HepG2 (cell line): ENCODE measurements at regions not wholly inside any gene's neighbourhood (a gene's known extent, or its start where the extent isn't known, plus 50 kb on each side); places are given as distances from the start of the nearest gene placed in this dataset.

Source experiments
- BHLHE40 ChIP-seq: IDR thresholded peaks from 2 replicates; pipeline ENCODE4 v1.6.1; 2011; ENCODE audit warnings: low read length, improper control_type of control experiment
- BRD4 ChIP-seq: sonication (generic); formaldehyde crosslinking; IDR thresholded peaks from 2 replicates; pipeline ENCODE4 v1.4.0; 2020; ENCODE audit warnings: missing genetic modification reagents
- ELF4 ChIP-seq: sonication (generic); formaldehyde crosslinking; IDR thresholded peaks from 2 replicates; pipeline ENCODE4 v1.5.0; 2020; ENCODE audit warnings: missing genetic modification reagents, mild to moderate bottlenecking, moderate library complexity, borderline replicate concordance
- FUBP1 ChIP-seq: sonication (generic); formaldehyde crosslinking; IDR thresholded peaks from 2 replicates; pipeline ENCODE4 v1.5.1; 2020; ENCODE audit warnings: missing genetic modification reagents, mild to moderate bottlenecking, borderline replicate concordance
- GFI1 ChIP-seq: sonication (generic); formaldehyde crosslinking; IDR thresholded peaks from 2 replicates; pipeline ENCODE4 v1.5.0; 2020; ENCODE audit warnings: missing genetic modification reagents, mild to moderate bottlenecking, borderline replicate concordance
- GLI4 ChIP-seq: sonication (generic); formaldehyde crosslinking; IDR thresholded peaks from 2 replicates; pipeline ENCODE4 v1.5.1; 2020; ENCODE audit warnings: missing genetic modification reagents, mild to moderate bottlenecking, moderate library complexity, borderline replicate concordance
- HOMEZ ChIP-seq: IDR thresholded peaks from 2 replicates; pipeline ENCODE4 v1.6.1; 2016; ENCODE audit warnings: low read depth
- HOXA3 ChIP-seq: sonication (generic); formaldehyde crosslinking; IDR thresholded peaks from 2 replicates; pipeline ENCODE4 v1.5.0; 2020; ENCODE audit warnings: missing genetic modification reagents
- ISL2 ChIP-seq: sonication (generic); formaldehyde crosslinking; IDR thresholded peaks from 2 replicates; pipeline ENCODE4 v1.5.0; 2020; ENCODE audit warnings: missing genetic modification reagents
- JUNB ChIP-seq: sonication (generic); formaldehyde crosslinking; IDR thresholded peaks from 2 replicates; pipeline ENCODE4 v1.8.0; 2022; ENCODE audit warnings: missing genetic modification reagents, mild to moderate bottlenecking, borderline replicate concordance
- MATR3 ChIP-seq: sonication (generic); formaldehyde crosslinking; IDR thresholded peaks from 2 replicates; pipeline ENCODE4 v1.4.0; 2020; ENCODE audit warnings: missing genetic modification reagents
- POLR2AphosphoS5 ChIP-seq: IDR thresholded peaks from 2 replicates; pipeline ENCODE4 v1.6.1; 2012; ENCODE audit warnings: low read depth, low read length
- RBAK ChIP-seq: sonication (generic); formaldehyde crosslinking; IDR thresholded peaks from 2 replicates; pipeline ENCODE4 v1.5.1; 2020; ENCODE audit warnings: mild to moderate bottlenecking, missing genetic modification reagents
- SKI ChIP-seq: fragments of 450-650 bp; IDR thresholded peaks from one replicate; pipeline ENCODE4 v1.6.1; 2018; ENCODE audit warnings: mild to moderate bottlenecking; ENCODE audit not compliant: partially characterized antibody
- TCF7L2 ChIP-seq: IDR thresholded peaks from 2 replicates; pipeline ENCODE4 v1.6.1; 2011; ENCODE audit warnings: mild to moderate bottlenecking, low read depth, low read length, moderate library complexity
- THRA ChIP-seq: sonication (generic); formaldehyde crosslinking; IDR thresholded peaks from 2 replicates; pipeline ENCODE4 v1.4.0; 2020; ENCODE audit warnings: missing genetic modification reagents, borderline replicate concordance
- ZFP1 ChIP-seq: IDR thresholded peaks from 2 replicates; pipeline ENCODE4 v1.6.1; 2016
- ZNF24 ChIP-seq: fragments of 450-650 bp; IDR thresholded peaks from 2 replicates; pipeline ENCODE4 v1.6.1; 2017; ENCODE audit warnings: antibody characterized with exemption, mild to moderate bottlenecking
- ZNF264 ChIP-seq: sonication (generic); formaldehyde crosslinking; IDR thresholded peaks from 2 replicates; pipeline ENCODE4 v1.4.0; 2020; ENCODE audit warnings: missing genetic modification reagents
- ZNF556 ChIP-seq: sonication (generic); formaldehyde crosslinking; IDR thresholded peaks from 2 replicates; pipeline ENCODE4 v1.4.0; 2020; ENCODE audit warnings: mild to moderate bottlenecking, missing genetic modification reagents, borderline replicate concordance
- ZNF710 ChIP-seq: sonication (generic); formaldehyde crosslinking; IDR thresholded peaks from 2 replicates; pipeline ENCODE4 v1.5.0; 2020; ENCODE audit warnings: mild to moderate bottlenecking, missing genetic modification reagents, borderline replicate concordance
- ZNF737 ChIP-seq: sonication (generic); formaldehyde crosslinking; IDR thresholded peaks from 2 replicates; pipeline ENCODE4 v1.5.0; 2020; ENCODE audit warnings: missing genetic modification reagents, mild to moderate bottlenecking, borderline replicate concordance
- ZSCAN29 ChIP-seq: sonication (generic); formaldehyde crosslinking; conservative IDR thresholded peaks from 2 replicates; pipeline ENCODE4 v1.4.0; 2020; ENCODE audit warnings: mild to moderate bottlenecking, missing genetic modification reagents

- TF ChIP-seq HOMEZ (CRISPR knock-in tag) (0 out of 2 replicates have a peak, but pooled peaks have one; percentile 18), ISL2 (CRISPR knock-in tag) (peak; percentile 83), FUBP1 (CRISPR knock-in tag) (0 out of 2 replicates have a peak, but pooled peaks have one; percentile 66), MATR3 (CRISPR knock-in tag) (no peak), ZSCAN29 (CRISPR knock-in tag) (peak; percentile 75; the same call in 1 of the 2 replicates), POLR2AphosphoS5 (peak; percentile 34; the same call in 1 of the 2 replicates), ZNF264 (CRISPR knock-in tag) (0 out of 2 replicates have a peak, but pooled peaks have one; percentile 51), HOXA3 (CRISPR knock-in tag) (peak; percentile 54; the same call in 1 of the 2 replicates), ZNF556 (CRISPR knock-in tag) (peak; percentile 73; the same call in 1 of the 2 replicates), SKI (peak; percentile 72), ZFP1 (CRISPR knock-in tag) (0 out of 2 replicates have a peak, but pooled peaks have one; percentile 13), ZNF737 (CRISPR knock-in tag) (no peak), RBAK (peak; percentile 75), ZNF24 (no peak), ZNF710 (CRISPR knock-in tag) (peak; percentile 70; the same call in 1 of the 2 replicates), BRD4 (CRISPR knock-in tag) (no peak), TCF7L2 (no peak), GLI4 (peak; percentile 72; the same call in 1 of the 2 replicates), THRA (CRISPR knock-in tag) (peak; percentile 72; the same call in 1 of the 2 replicates), BHLHE40 (no peak), JUNB (CRISPR knock-in tag) (no peak), GFI1 (CRISPR knock-in tag) (peak; percentile 83), ELF4 (CRISPR knock-in tag) (0 out of 2 replicates have a peak, but pooled peaks have one; percentile 57)
These were observed 72.8 kb upstream of the ATF7IP2 start (continued) for GRCh38 chr16:10312784-10313724.
